Astrocyte (in vitro differentiated cells and primary cell): ENCODE measurements at regions not wholly inside any gene's neighbourhood (a gene's known extent, or its start where the extent isn't known, plus 50 kb on each side); places are given as distances from the start of the nearest gene placed in this dataset.

Source experiments
- DNase-seq: peaks from one replicate; pipeline ENCODE4 v3.0.0-alpha.2; 2010; ENCODE audit warnings: low read depth
- FAIRE-seq: peaks from 2 replicates; lab custom pipeline; 2011; peaks lifted over from hg19 to GRCh38; lab: Jason Lieb, UNC
- H2AFZ ChIP-seq: 2 replicates; pipeline ENCODE4 v1.6.0; 2012; ENCODE audit warnings: low read depth, low read length, inconsistent platforms
- H3K27ac ChIP-seq: 2 replicates; pipeline ENCODE4 v1.5.1; 2011; ENCODE audit warnings: low read depth, low read length, inconsistent platforms
- H3K27me3 ChIP-seq: 2 replicates; pipeline ENCODE4 v1.6.0; 2011; ENCODE audit warnings: low read length, inconsistent platforms; ENCODE audit not compliant: insufficient read depth
- H3K36me3 ChIP-seq: 2 replicates; pipeline ENCODE4 v1.5.1; 2011; ENCODE audit warnings: low read length, inconsistent platforms; ENCODE audit not compliant: insufficient read depth
- H3K4me1 ChIP-seq: 2 replicates; pipeline ENCODE4 v1.5.1; 2011; ENCODE audit warnings: low read length, inconsistent platforms; ENCODE audit not compliant: insufficient read depth
- H3K4me2 ChIP-seq: 2 replicates; pipeline ENCODE4 v1.6.0; 2012; ENCODE audit warnings: low read length, inconsistent platforms
- H3K4me3 ChIP-seq: 2 replicates; pipeline ENCODE4 v1.5.1; 2011; ENCODE audit warnings: low read depth, mild to moderate bottlenecking, low read length, inconsistent platforms; ENCODE audit not compliant: insufficient read depth
- H3K79me2 ChIP-seq: 2 replicates; pipeline ENCODE4 v1.6.0; 2012; ENCODE audit warnings: mild to moderate bottlenecking, low read length, inconsistent platforms; ENCODE audit not compliant: insufficient read depth
- H3K9ac ChIP-seq: 2 replicates; pipeline ENCODE4 v1.6.0; 2012; ENCODE audit warnings: mild to moderate bottlenecking, low read length, inconsistent platforms
- H3K9me3 ChIP-seq: 2 replicates; pipeline ENCODE4 v1.5.1; 2012; ENCODE audit warnings: low read depth, mild to moderate bottlenecking, low read length, inconsistent platforms; ENCODE audit not compliant: insufficient read depth
- H4K20me1 ChIP-seq: 2 replicates; pipeline ENCODE4 v1.6.0; 2012; ENCODE audit warnings: low read length, inconsistent platforms; ENCODE audit not compliant: insufficient read depth
- H3K27ac Mint-ChIP-seq: one replicate; pipeline ENCODE4 v1.8.0; 2021; ENCODE audit warnings: mild to moderate bottlenecking, mixed read lengths; ENCODE audit not compliant: unreplicated experiment
- H3K27me3 Mint-ChIP-seq: one replicate; pipeline ENCODE4 v1.8.0; 2021; ENCODE audit warnings: low read depth, mixed read lengths; ENCODE audit not compliant: unreplicated experiment
- H3K36me3 Mint-ChIP-seq: one replicate; pipeline ENCODE4 v1.8.0; 2021; ENCODE audit warnings: low read depth, mixed read lengths; ENCODE audit not compliant: unreplicated experiment
- H3K4me1 Mint-ChIP-seq: one replicate; pipeline ENCODE4 v1.8.0; 2021; ENCODE audit warnings: low read depth, mixed read lengths; ENCODE audit not compliant: unreplicated experiment
- H3K4me3 Mint-ChIP-seq: one replicate; pipeline ENCODE4 v1.8.0; 2021; ENCODE audit warnings: mild to moderate bottlenecking, moderate library complexity, mixed read lengths; ENCODE audit not compliant: unreplicated experiment
- H3K9me3 Mint-ChIP-seq: one replicate; pipeline ENCODE4 v1.8.0; 2021; ENCODE audit warnings: mild to moderate bottlenecking, mixed read lengths; ENCODE audit not compliant: unreplicated experiment
- EZH2 ChIP-seq: IDR thresholded peaks from 2 replicates; pipeline ENCODE4 v1.6.1; 2012; ENCODE audit warnings: mild to moderate bottlenecking, low read length, inconsistent platforms; ENCODE audit not compliant: insufficient read depth
- TF ChIP-seq, protein P1 (sequence below): IDR thresholded peaks from 2 replicates; pipeline ENCODE4 v1.5.1; 2011; ENCODE audit warnings: low read depth, mild to moderate bottlenecking, inconsistent platforms, low read length, moderate library complexity; ENCODE audit not compliant: insufficient read depth

DNA sequence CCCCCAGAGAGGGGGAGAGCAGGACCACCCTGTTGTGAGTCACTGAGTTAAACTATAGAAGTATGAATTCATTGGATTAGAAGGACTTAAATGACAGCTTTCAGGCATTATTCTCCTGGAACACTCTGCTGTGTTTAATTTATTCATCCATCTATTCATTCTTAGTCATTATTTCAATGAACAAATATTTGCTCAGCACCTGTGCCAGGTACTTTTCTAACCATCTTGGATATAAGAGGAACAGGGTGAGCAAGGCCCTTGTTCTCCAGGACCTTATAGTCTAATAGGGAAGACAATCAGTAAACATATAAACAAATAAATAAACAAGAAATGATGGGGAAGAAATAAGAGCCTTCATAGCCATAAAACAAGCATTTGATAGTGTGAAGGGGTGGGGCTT, 483.9 kb upstream of the BRINP1 start:
- Histone ChIP-seq H3K27me3 (no peaks in the 10 kb centered on the region), H3K4me1 (no peaks in the 10 kb centered on the region), H2AFZ (no peak overlapping the region), H3K4me3 (no peak overlapping the region), H3K27ac (no peak overlapping the region), H3K9ac (no peak overlapping the region), H3K9me3 (no peaks in the 10 kb centered on the region), H4K20me1 (no peaks in the 10 kb centered on the region), H3K79me2 (no peaks in the 10 kb centered on the region), H3K4me2 (no peak overlapping the region), H3K36me3 (no peaks in the 10 kb centered on the region)
- no peak overlapping the region for H3K27ac Mint-ChIP-seq
- TF ChIP-seq, protein P1, sequence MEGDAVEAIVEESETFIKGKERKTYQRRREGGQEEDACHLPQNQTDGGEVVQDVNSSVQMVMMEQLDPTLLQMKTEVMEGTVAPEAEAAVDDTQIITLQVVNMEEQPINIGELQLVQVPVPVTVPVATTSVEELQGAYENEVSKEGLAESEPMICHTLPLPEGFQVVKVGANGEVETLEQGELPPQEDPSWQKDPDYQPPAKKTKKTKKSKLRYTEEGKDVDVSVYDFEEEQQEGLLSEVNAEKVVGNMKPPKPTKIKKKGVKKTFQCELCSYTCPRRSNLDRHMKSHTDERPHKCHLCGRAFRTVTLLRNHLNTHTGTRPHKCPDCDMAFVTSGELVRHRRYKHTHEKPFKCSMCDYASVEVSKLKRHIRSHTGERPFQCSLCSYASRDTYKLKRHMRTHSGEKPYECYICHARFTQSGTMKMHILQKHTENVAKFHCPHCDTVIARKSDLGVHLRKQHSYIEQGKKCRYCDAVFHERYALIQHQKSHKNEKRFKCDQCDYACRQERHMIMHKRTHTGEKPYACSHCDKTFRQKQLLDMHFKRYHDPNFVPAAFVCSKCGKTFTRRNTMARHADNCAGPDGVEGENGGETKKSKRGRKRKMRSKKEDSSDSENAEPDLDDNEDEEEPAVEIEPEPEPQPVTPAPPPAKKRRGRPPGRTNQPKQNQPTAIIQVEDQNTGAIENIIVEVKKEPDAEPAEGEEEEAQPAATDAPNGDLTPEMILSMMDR: no peak
- TF ChIP-seq EZH2: no peak
- no peaks in the 10 kb centered on the region for H3K9me3 Mint-ChIP-seq
- H3K27me3 Mint-ChIP-seq: peaks cover 11% of the 10 kb centered on the region
- H3K4me3 Mint-ChIP-seq: no peak overlapping the region
- no peaks in the 10 kb centered on the region for H3K4me1 Mint-ChIP-seq
- DNase-seq (no peak), FAIRE-seq (no peak)
- no peaks in the 10 kb centered on the region for H3K36me3 Mint-ChIP-seq

DNA sequence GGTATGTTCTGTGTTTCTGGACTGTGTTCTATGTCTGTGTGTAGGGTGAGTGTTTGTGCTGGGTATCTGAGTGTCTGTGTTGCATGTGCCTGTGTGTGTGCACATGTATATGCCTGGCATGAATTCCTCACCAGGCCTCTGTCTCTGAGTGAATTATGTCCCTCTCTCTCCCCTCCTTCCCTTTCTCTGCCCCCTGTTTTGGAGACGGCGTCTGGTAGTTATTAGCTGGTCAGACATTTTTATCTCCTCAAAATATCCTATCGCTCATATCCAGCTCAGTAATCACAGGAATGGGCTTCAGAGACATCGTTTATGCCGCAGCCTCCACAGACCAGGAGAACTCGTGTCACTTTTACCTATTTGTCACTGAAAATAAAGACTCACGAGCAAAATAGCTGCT, 483.2 kb upstream of the BRINP1 start:
- no peak overlapping the region for H3K9ac ChIP-seq
- Mint-ChIP-seq H3K9me3 (no peaks in the 10 kb centered on the region), H3K4me3 (no peak overlapping the region), H3K27me3 (peaks cover 12% of the 10 kb centered on the region), H3K27ac (no peak overlapping the region), H3K4me1 (no peaks in the 10 kb centered on the region), H3K36me3 (no peaks in the 10 kb centered on the region)
- FAIRE-seq (no peak), DNase-seq (no peak)
- no peaks in the 10 kb centered on the region for H4K20me1 ChIP-seq
- no peak overlapping the region for H3K27ac ChIP-seq
- H3K36me3 ChIP-seq: no peaks in the 10 kb centered on the region
- no peak overlapping the region for H3K4me3 ChIP-seq
- H2AFZ ChIP-seq: no peak overlapping the region
- TF ChIP-seq EZH2: no peak
- TF ChIP-seq, protein P1: no peak
- no peaks in the 10 kb centered on the region for H3K4me1 ChIP-seq
- H3K9me3 ChIP-seq: no peaks in the 10 kb centered on the region
- H3K4me2 ChIP-seq: no peak overlapping the region
- no peaks in the 10 kb centered on the region for H3K27me3 ChIP-seq
- H3K79me2 ChIP-seq: no peaks in the 10 kb centered on the region

DNA sequence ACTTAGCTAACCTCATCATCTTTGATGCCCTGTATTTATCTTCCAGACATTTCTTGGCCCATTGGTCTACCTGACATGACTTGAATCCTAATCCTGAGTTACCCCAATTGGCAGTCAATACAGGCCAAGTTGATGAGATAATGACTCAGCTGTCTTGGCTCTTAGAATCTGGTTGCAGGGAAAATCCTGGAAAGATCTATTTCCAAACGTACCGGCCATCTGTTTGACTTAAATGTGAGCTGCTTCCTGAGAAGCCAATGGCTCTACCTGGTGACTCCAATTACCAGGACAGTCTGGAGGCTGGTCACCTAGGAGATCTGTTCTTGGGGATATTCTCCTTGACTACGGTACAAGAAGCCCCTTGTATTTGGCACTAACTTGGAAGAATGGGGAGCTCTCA, 475.2 kb upstream of the BRINP1 start:
- Histone ChIP-seq H3K27me3 (no peaks in the 10 kb centered on the region), H3K36me3 (no peaks in the 10 kb centered on the region), H3K9me3 (no peaks in the 10 kb centered on the region), H3K9ac (no peak overlapping the region), H2AFZ (no peak overlapping the region), H3K4me2 (no peak overlapping the region), H3K79me2 (no peaks in the 10 kb centered on the region), H3K4me3 (no peak overlapping the region), H3K27ac (no peak overlapping the region), H4K20me1 (no peaks in the 10 kb centered on the region), H3K4me1 (peaks cover 3% of the 10 kb centered on the region)
- DNase-seq (no peak), FAIRE-seq (no peak)
- Mint-ChIP-seq H3K4me1 (peaks cover 7% of the 10 kb centered on the region), H3K9me3 (peaks cover 5% of the 10 kb centered on the region), H3K4me3 (no peak overlapping the region), H3K27me3 (peaks cover 12% of the 10 kb centered on the region), H3K36me3 (no peaks in the 10 kb centered on the region), H3K27ac (no peak overlapping the region)
- TF ChIP-seq EZH2: no peak
- TF ChIP-seq, protein P1: no peak
